ENCODE measurements at regions not wholly inside any gene's neighbourhood (a gene's known extent, or its start where the extent isn't known, plus 50 kb on each side); places are given as distances from the start of the nearest gene placed in this dataset.

DNA sequence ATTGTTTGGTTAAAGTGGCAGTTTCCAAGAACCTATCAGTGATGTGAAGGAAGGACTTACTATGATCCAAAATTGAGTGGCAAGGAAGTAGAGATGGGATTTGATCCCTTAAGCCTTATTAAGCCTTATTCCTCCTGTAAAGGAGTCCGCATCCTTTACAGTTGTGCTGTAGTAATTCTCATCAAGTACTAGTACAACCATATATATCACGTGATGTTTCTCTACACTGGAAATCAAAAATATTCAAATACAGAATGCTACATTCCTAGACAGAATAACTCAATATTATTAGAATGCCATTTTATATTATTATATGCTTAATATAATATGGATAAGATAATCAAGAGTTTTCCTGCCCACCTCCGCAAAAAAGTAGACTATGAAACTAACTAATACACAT, 312.4 kb upstream of the SPHKAP start:
- H3K27ac Mint-ChIP-seq: no peak overlapping the region
- no peaks in the 10 kb centered on the region for H3K27me3 ChIP-seq (ENCODE audit: insufficient read depth, low read length)
- H3K36me3 Mint-ChIP-seq: no peaks in the 10 kb centered on the region
- H3K4me1 Mint-ChIP-seq: no peaks in the 10 kb centered on the region
- peaks cover 0 to 13% (median 4%) of the 10 kb centered on the region in 8 donors for H3K9me3 Mint-ChIP-seq
- no peaks in the 10 kb centered on the region for H3K4me1 ChIP-seq (ENCODE audit: insufficient read depth, low read length)
- H3K36me3 ChIP-seq (ENCODE audit: insufficient read depth, low read length): no peaks in the 10 kb centered on the region
- no peak overlapping the region for H3K27ac ChIP-seq (ENCODE audit: low read depth, low read length)
- POLR2A ChIA-PET (ENCODE audit: partially characterized antibody): no interaction called here
- H3K4me3 ChIP-seq (ENCODE audit: low read length in 2 of 2): no peak overlapping the region
- H3K9me3 ChIP-seq (ENCODE audit: control insufficient read depth in 1 of 2, low read length in 2 of 2): no peaks in the 10 kb centered on the region
- intact Hi-C loops (cut with micrococcal nuclease): no loop called here
- no peak for DNase-seq
- H3K27me3 Mint-ChIP-seq: no peaks in the 10 kb centered on the region
- CTCF ChIA-PET (ENCODE audit: partially characterized antibody): no interaction called here
- no peak overlapping the region for H3K4me3 Mint-ChIP-seq

GRCh38 chr2:228479014-228479413, 297.5 kb upstream of the SPHKAP start:
- Histone ChIP-seq H3K4me1 (ENCODE audit: insufficient read depth, low read length) (no peaks in the 10 kb centered on the region), H3K4me3 (ENCODE audit: low read length in 2 of 2) (no peak overlapping the region), H3K27ac (ENCODE audit: low read depth, low read length) (no peak overlapping the region), H3K27me3 (ENCODE audit: insufficient read depth, low read length) (no peaks in the 10 kb centered on the region), H3K36me3 (ENCODE audit: insufficient read depth, low read length) (no peaks in the 10 kb centered on the region), H3K9me3 (ENCODE audit: control insufficient read depth in 1 of 2, low read length in 2 of 2) (no peaks in the 10 kb centered on the region)
- peaks cover 0 to 12% (median 3%) of the 10 kb centered on the region in 8 donors for H3K9me3 Mint-ChIP-seq
- POLR2A ChIA-PET (ENCODE audit: partially characterized antibody): no interaction called here
- H3K4me3 Mint-ChIP-seq: no peak overlapping the region
- H3K4me1 Mint-ChIP-seq: no peaks in the 10 kb centered on the region
- no peak for DNase-seq
- no peaks in the 10 kb centered on the region for H3K36me3 Mint-ChIP-seq
- CTCF ChIA-PET (ENCODE audit: partially characterized antibody): no interaction called here
- H3K27ac Mint-ChIP-seq: no peak overlapping the region
- H3K27me3 Mint-ChIP-seq: no peaks in the 10 kb centered on the region
- intact Hi-C loops (cut with micrococcal nuclease): no loop called here

DNA sequence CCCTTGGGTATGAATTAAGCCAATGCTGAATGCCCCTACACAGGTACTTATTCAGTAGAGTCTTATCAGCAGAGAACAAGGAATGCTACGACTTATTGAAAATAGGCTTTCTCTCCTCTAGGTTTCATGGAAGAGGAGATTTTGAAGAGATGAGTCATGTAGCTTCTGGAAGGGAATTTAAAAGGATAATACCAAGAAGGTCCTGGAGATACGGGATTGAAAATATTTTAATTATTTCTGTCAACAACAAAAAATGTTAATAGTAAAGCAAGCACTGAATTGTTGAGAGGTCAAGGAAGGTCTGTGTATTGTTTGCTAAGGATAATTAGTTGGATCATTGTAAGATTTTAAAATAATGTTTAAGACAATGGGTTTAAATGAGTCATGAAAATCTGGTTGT, 293.0 kb upstream of the SPHKAP start:
- CTCF ChIA-PET (ENCODE audit: partially characterized antibody): no interaction called here
- Mint-ChIP-seq H3K4me1 (no peaks in the 10 kb centered on the region), H3K27ac (no peak overlapping the region)

DNA sequence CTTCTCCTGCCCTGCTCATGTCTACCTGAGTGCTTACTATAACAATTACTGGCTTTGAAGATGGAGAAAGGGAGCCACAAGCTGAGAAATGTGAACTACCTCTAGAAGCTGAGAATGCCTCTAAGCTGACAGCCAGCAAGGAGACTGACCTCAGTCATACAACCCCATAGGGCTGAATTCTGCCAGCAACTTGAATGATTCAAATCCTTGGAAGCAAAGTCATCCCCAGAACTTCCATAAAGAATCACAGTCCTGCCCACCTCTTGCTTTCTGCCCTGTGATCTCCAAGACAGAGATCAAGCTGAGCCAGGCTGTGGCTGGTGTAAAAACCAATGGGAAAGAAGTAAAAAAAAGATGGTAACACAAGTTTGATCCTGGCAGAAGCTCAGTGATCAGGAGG, 288.2 kb upstream of the SPHKAP start:
- H3K27ac ChIP-seq (ENCODE audit: low read depth, low read length): no peak overlapping the region
- H3K9me3 ChIP-seq (ENCODE audit: control insufficient read depth in 1 of 2, low read length in 2 of 2): no peaks in the 10 kb centered on the region
- H3K4me3 ChIP-seq (ENCODE audit: low read length in 2 of 2): no peak overlapping the region
- H3K36me3 Mint-ChIP-seq: no peaks in the 10 kb centered on the region
- intact Hi-C loops (cut with micrococcal nuclease): no loop called here
- H3K36me3 ChIP-seq (ENCODE audit: insufficient read depth, low read length): no peaks in the 10 kb centered on the region
- H3K4me1 Mint-ChIP-seq: no peaks in the 10 kb centered on the region
- CTCF ChIA-PET (ENCODE audit: partially characterized antibody): no interaction called here
- no peak for DNase-seq
- peaks cover 0 to 17% (median 3%) of the 10 kb centered on the region in 8 donors for H3K9me3 Mint-ChIP-seq
- H3K27ac Mint-ChIP-seq: no peak overlapping the region
- no peaks in the 10 kb centered on the region for H3K4me1 ChIP-seq (ENCODE audit: insufficient read depth, low read length)
- no peak overlapping the region for H3K4me3 Mint-ChIP-seq
- POLR2A ChIA-PET (ENCODE audit: partially characterized antibody): no interaction called here
- no peaks in the 10 kb centered on the region for H3K27me3 ChIP-seq (ENCODE audit: insufficient read depth, low read length)
- H3K27me3 Mint-ChIP-seq: no peaks in the 10 kb centered on the region

More for the DNA sequence above, 293.0 kb upstream of the SPHKAP start:
- H3K36me3 Mint-ChIP-seq: no peaks in the 10 kb centered on the region
- Histone ChIP-seq H3K4me3 (ENCODE audit: low read length in 2 of 2) (no peak overlapping the region), H3K36me3 (ENCODE audit: insufficient read depth, low read length) (no peaks in the 10 kb centered on the region), H3K9me3 (ENCODE audit: control insufficient read depth in 1 of 2, low read length in 2 of 2) (no peaks in the 10 kb centered on the region), H3K4me1 (ENCODE audit: insufficient read depth, low read length) (no peaks in the 10 kb centered on the region), H3K27me3 (ENCODE audit: insufficient read depth, low read length) (no peaks in the 10 kb centered on the region), H3K27ac (ENCODE audit: low read depth, low read length) (no peak overlapping the region)
- no peaks in the 10 kb centered on the region for H3K27me3 Mint-ChIP-seq
- intact Hi-C loops (cut with micrococcal nuclease): no loop called here
- peaks cover 0 to 16% (median 3%) of the 10 kb centered on the region in 8 donors for H3K9me3 Mint-ChIP-seq
- H3K4me3 Mint-ChIP-seq: no peak overlapping the region
- POLR2A ChIA-PET (ENCODE audit: partially characterized antibody): no interaction called here
- DNase-seq: no peak

GRCh38 chr2:228466851-228467250, 285.4 kb upstream of the SPHKAP start:
- CTCF ChIA-PET (ENCODE audit: partially characterized antibody): interaction anchor here (0.8 kb wide), 1 partner anchor 20 kb away, joined by 3 read pairs; no protein-coding TSS in a partner anchor
- POLR2A ChIA-PET (ENCODE audit: partially characterized antibody): no interaction called here

DNA sequence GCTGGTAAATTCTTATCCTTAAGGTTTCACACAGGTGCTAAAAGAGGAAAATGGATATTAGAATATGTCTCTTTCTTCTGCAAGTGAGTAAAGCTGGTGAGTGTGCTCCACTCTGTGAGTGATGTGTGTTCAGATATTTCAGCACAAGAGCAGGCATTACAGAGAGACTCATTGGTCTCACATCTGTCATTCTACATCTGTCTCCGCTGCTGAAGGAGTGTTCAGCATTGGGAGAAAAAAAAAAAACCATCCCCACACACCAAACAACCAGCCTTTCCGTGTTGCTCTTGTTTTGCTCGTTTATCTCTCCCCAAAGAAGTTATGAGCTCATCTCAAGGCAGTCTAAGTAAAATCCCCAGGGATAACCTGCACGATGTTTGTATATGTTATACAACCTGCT, 283.9 kb upstream of the SPHKAP start:
- Mint-ChIP-seq H3K27ac (no peak overlapping the region), H3K27me3 (no peaks in the 10 kb centered on the region), H3K4me1 (no peaks in the 10 kb centered on the region), H3K36me3 (no peaks in the 10 kb centered on the region), H3K9me3 (peaks cover 0 to 12% (median 3%) of the 10 kb centered on the region in 8 donors), H3K4me3 (no peak overlapping the region)
- H3K27me3 ChIP-seq (ENCODE audit: insufficient read depth, low read length): no peaks in the 10 kb centered on the region
- H3K27ac ChIP-seq (ENCODE audit: low read depth, low read length): no peak overlapping the region
- no peaks in the 10 kb centered on the region for H3K9me3 ChIP-seq (ENCODE audit: control insufficient read depth in 1 of 2, low read length in 2 of 2)
- intact Hi-C loops (cut with micrococcal nuclease): no loop called here
- no peak for DNase-seq
- ChIA-PET CTCF (ENCODE audit: partially characterized antibody) (no interaction called here), POLR2A (ENCODE audit: partially characterized antibody) (no interaction called here)
- no peaks in the 10 kb centered on the region for H3K36me3 ChIP-seq (ENCODE audit: insufficient read depth, low read length)
- no peaks in the 10 kb centered on the region for H3K4me1 ChIP-seq (ENCODE audit: insufficient read depth, low read length)
- no peak overlapping the region for H3K4me3 ChIP-seq (ENCODE audit: low read length in 2 of 2)

More at GRCh38 chr2:228466851-228467250, 285.4 kb upstream of the SPHKAP start:
- Histone ChIP-seq H3K4me3 (ENCODE audit: low read length in 2 of 2) (no peak overlapping the region), H3K36me3 (ENCODE audit: insufficient read depth, low read length) (no peaks in the 10 kb centered on the region), H3K9me3 (ENCODE audit: control insufficient read depth in 1 of 2, low read length in 2 of 2) (no peaks in the 10 kb centered on the region), H3K27ac (ENCODE audit: low read depth, low read length) (no peak overlapping the region), H3K27me3 (ENCODE audit: insufficient read depth, low read length) (no peaks in the 10 kb centered on the region), H3K4me1 (ENCODE audit: insufficient read depth, low read length) (no peaks in the 10 kb centered on the region)
- Mint-ChIP-seq H3K9me3 (peaks cover 0 to 11% (median 4%) of the 10 kb centered on the region in 8 donors), H3K4me1 (no peaks in the 10 kb centered on the region), H3K36me3 (no peaks in the 10 kb centered on the region), H3K27ac (no peak overlapping the region), H3K4me3 (no peak overlapping the region), H3K27me3 (no peaks in the 10 kb centered on the region)
- intact Hi-C loops (cut with micrococcal nuclease): no loop called here
- DNase-seq: no peak

DNA sequence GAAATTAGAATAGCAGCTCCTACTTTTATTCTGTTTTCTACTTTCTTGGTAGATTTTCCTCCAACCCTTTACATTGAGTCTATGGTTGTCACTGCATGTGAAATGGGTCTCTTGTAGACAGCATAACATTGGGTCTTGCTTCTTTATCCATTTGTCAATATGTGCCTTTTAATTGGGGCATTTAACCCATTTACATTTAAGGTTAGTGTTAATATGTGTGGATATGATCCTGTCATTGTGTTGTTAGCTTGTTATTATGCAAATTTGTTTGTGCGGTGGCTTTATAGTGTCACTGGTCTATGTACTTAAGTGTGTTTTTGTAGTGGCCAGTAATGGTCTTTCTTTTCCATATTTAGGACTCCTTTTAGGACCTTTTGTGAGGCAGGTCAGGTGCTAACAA, 276.9 kb upstream of the SPHKAP start:
- Mint-ChIP-seq H3K9me3 (peaks cover 8 to 49% (median 28%) of the 10 kb centered on the region in 8 donors), H3K4me3 (no peak overlapping the region), H3K27me3 (no peaks in the 10 kb centered on the region), H3K4me1 (no peaks in the 10 kb centered on the region), H3K36me3 (no peaks in the 10 kb centered on the region), H3K27ac (no peak overlapping the region)
- Histone ChIP-seq H3K4me3 (ENCODE audit: low read length in 2 of 2) (no peak overlapping the region), H3K36me3 (ENCODE audit: insufficient read depth, low read length) (no peaks in the 10 kb centered on the region), H3K9me3 (ENCODE audit: control insufficient read depth in 1 of 2, low read length in 2 of 2) (peaks cover 0 to 7% of the 10 kb centered on the region in 2 donors), H3K27ac (ENCODE audit: low read depth, low read length) (no peak overlapping the region), H3K4me1 (ENCODE audit: insufficient read depth, low read length) (no peaks in the 10 kb centered on the region), H3K27me3 (ENCODE audit: insufficient read depth, low read length) (no peaks in the 10 kb centered on the region)
- ChIA-PET CTCF (ENCODE audit: partially characterized antibody) (no interaction called here), POLR2A (ENCODE audit: partially characterized antibody) (no interaction called here)
- DNase-seq: no peak
- intact Hi-C loops (cut with micrococcal nuclease): no loop called here

GRCh38 chr2:228447266-228447915, 265.9 kb upstream of the SPHKAP start:
- H3K36me3 ChIP-seq (ENCODE audit: insufficient read depth, low read length): no peaks in the 10 kb centered on the region
- intact Hi-C loops (cut with micrococcal nuclease): no loop called here
- H3K27me3 Mint-ChIP-seq: no peaks in the 10 kb centered on the region
- H3K4me1 Mint-ChIP-seq: no peaks in the 10 kb centered on the region
- no peak overlapping the region for H3K27ac Mint-ChIP-seq
- no peaks in the 10 kb centered on the region for H3K4me1 ChIP-seq (ENCODE audit: insufficient read depth, low read length)
- H3K9me3 Mint-ChIP-seq: peaks cover 0 to 5% (median 2%) of the 10 kb centered on the region in 8 donors
- POLR2A ChIA-PET (ENCODE audit: partially characterized antibody): no interaction called here
- no peak overlapping the region for H3K4me3 ChIP-seq (ENCODE audit: low read length in 2 of 2)
- H3K4me3 Mint-ChIP-seq: no peak overlapping the region
- no peaks in the 10 kb centered on the region for H3K9me3 ChIP-seq (ENCODE audit: control insufficient read depth in 1 of 2, low read length in 2 of 2)
- H3K36me3 Mint-ChIP-seq: no peaks in the 10 kb centered on the region
- H3K27me3 ChIP-seq (ENCODE audit: insufficient read depth, low read length): no peaks in the 10 kb centered on the region
- H3K27ac ChIP-seq (ENCODE audit: low read depth, low read length): no peak overlapping the region
- no peak for DNase-seq
- CTCF ChIA-PET (ENCODE audit: partially characterized antibody): no interaction called here
